Activated CD4-positive, alpha-beta T cell treated with anti-CD3 and anti-CD28 coated beads, Interleukin-2, Interleukin-4, amounts not matched to agents 100 ng/mL and 50 ng/mL, durations not matched to agents 16 hours and 8 hours (primary cell): ENCODE measurements at regions not wholly inside any gene's neighbourhood (a gene's known extent, or its start where the extent isn't known, plus 50 kb on each side); places are given as distances from the start of the nearest gene placed in this dataset.
"Not testable (repeated sequence)": the region's sequence is repeated elsewhere in the genome, so short reads cannot be mapped to it uniquely, and the experiment has no call there.

Experiments used
- DNase-seq: peaks from one replicate; pipeline ENCODE4 v3.0.0-alpha.2; 2020; ENCODE audit warnings: low spot score

DNA sequence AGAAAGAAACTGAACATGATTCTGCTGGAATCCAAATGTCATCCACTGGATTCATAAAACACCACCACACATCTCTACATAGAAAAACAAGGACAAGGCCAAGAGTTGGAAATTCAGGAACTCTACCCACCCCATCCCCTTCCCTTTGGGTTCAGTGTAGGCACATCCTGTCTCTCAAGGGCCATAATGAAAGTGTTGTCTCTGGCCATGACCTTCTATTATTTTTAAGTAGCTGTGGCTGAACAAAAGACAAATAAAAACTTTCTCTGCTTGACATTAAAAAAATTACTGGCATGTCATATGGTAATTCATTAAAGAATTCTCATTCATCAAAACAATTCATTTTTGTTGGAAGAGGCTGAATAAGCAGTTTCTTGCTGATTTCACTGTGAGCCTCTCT is 54.9 kb upstream of the ZBTB18 start:
- no peak for DNase-seq

DNA sequence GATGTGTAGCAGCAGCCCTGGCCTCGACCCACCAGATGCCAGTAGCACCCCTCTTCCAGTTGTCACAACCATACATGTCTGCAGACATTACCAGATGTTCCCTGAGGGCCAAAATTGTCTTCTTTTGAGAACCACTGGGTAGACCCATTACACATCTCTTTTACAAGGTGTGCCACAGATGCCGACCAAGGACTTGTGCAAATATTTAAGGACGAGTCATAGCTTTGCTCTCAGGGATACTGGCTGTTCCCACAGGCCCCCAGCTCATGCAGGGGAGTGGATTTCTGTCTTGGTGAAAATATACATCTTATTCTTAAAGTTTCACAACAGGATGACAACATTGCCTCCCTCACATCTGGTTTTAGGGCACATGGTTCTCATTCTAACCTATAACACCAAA is 59.4 kb upstream of the ZBTB18 start:
- no peak for DNase-seq

DNA sequence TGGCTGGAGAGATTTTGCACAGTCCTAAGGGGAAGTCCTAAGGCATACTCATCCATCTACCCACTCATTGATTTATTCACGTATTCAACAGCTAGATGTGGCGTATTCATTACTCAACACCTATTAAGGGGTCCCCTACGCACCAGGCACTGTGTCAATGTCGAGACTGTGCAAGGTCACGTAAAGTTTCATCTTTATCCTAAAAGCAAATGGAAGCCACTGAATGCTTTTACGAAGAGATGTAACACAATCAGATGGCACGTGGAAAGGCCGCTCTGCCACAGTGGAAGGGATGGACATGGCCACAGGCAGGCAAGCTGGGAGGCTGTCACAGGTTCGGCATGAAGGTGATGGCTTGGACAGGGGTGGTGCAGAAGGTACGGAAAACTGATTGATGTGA is 66.3 kb upstream of the ZBTB18 start:
- DNase-seq = no peak

DNA sequence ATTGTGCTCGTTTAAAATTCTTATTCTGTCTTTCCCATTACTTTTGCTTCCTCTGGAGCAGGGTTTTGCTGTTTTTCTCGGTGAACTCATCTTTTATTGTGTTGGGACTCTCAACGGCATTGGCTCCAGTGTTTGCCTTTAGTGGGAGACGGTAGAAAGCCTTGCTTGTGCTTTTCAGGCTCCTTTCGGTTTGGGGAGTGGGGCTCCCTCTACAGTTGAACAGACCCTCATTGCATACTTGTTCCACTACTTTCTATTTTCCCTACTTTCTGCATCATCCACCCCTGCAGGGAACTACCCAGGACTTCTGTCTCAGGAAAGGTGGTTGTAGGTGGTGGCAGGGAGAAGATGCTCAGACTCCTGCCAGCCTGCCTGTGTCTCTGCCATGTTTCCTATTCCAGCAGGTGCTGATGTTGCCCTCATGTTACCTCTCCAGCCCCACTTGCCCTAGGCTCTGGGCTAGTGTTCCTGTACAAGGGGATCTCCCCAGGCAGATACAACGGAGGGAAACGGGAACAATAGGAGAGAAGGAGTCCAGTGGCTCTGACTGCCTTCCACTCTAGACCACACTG is 68.5 kb upstream of the ZBTB18 start:
- DNase-seq = no peak

DNA sequence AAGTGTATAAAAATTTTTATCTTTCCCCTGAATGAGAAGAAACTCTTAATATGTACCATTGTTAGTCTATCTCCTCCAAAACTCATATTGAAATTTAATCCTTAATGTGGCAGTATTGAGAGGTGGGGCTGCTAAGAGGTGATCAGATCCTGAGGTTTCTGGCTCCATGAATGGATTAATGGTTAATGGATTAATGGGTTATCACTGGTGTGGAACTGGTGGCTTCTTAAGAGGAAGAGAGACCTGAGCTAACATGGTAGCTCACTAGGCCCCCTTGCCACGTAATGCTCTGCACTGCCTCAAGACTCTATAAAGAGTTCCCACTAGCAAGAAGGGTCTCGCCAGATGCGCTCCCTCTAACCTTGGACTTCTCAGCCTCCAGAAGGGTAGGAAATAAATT is 70.6 kb upstream of the ZBTB18 start:
- DNase-seq = no peak

DNA sequence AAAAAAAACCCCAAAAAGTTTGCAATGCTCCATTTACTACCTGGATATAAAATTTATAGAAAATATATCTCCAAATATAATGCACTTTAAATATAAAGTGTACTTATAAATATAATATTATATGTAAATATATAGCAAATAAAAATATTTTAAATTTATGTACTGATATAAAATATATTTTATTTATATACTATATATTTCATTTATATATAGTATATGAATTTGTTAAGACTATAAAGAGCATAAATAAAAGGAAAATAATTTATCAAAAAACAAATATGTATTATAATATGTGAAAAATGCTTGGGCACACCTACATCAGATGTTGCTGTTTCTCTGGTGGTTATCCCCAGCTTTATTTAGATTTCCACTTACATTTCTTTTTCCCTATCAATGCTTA is 71.0 kb upstream of the ZBTB18 start:
- DNase-seq = no peak

DNA sequence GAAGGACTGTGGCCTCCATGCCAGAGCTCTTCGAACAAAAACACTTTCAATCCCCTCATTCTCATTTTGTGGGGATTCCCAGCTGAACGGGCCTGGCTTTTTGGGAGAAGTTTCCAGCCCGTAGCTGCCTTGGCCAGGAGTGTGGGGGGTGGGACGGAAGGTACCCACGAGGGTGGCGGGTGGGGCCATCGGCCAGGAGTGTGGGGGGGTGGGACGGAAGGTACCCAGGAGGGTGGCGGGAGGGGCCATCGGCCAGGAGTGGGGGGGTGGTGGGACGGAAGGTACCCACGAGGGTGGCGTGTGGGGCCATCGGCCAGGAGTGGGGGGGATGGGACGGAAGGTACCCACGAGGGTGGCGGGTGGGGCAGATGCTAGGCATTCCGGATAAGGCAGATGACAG is 71.7 kb upstream of the ZBTB18 start:
- no peak for DNase-seq

DNA sequence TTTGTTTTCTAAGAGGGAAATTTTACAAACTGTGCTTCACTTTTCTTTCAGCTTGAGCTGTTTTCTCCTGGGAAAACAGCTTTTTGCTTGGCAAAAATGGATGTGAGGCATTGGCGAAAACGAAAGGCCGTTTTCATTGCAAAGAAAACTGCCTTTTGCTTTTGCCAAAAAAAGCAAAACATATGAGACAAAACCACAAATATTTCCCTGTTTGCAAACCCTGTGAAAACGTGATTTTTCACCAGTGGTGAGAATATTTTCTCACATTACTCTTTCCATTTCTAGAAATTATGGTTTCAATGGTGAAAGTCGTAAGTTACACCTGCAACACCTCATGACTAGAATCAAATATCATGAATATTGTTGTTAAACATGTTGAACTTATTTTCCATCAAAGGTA is 74.0 kb upstream of the ZBTB18 start:
- no peak for DNase-seq

DNA sequence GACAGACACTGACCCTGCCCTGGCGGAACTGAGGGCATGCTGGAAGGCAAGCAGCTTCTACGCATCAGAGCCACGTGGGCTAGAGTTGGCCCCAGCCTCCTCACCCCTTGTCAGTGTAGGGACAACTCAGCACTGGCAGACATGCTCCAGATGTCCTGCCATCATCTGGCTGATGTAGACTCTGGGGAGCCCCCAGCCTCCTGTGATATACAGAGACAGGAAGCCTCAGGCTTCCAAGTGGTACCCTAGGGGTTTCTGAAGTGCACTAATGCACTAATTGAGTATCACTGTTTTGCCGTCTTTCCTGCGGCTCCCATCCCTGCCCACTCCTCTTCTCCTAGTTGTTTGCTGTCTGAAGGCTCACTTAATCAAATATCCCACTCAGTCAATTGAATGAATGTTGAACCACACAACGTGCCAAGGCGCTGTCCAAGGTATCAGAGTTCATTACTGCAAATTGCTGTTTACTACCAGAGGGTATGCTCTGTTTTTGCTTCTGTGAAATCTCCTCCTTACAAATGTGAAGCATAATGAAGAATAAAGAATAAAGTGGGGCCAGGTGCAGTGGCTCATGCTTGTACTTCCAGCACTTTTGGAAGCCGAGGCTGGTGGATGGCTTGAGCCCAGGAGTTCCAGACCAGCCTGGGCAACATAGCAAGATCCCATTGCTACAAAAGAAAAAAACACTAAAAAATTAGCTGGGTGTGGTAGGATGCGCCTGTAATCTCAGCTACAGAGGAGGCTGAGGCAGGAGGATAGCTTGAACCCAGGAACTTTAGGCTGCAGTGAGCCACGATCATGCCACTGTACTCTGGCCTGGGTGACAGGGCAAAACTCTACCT is 76.4 kb upstream of the ZBTB18 start:
- no peak for DNase-seq

DNA sequence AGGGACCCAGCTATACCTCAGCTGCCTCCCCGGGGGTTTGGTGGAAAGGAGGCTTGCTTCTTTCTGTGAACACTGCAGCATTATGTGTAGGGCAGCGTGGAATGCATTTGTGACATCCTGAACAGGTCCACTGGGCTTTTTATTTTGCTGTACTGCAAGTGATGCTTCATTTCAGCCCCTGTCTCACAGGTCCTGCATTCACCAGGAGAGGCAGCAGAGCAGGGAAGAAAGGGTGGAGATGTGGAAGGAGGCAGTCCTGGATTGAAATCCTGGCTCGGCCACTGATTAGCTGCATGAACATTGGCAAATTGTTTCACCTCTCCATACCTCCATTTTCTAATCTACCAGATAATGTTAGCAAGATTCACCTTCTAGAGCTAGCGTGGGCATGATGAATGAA is 77.9 kb upstream of the ZBTB18 start:
- DNase-seq = no peak

DNA sequence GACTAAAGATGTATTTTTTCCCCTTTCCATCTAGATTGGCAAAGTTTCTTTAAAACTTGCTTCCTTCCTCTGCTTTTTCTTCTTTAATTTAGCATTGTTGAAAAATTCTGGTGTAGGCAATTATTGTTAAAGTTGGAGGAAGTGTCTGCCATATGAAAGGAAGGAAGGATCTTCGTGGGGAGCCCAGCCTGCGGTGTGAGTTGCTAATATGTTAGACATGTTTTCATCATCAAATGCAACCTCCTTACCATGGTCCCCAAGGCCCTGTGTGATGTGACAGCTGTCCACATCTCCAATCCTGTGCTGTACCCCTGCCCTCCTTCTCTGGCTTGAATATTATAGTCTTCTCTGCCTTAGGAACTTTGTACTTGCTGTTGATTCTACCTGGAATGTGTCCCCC is 81.0 kb upstream of the ZBTB18 start:
- no peak for DNase-seq

DNA sequence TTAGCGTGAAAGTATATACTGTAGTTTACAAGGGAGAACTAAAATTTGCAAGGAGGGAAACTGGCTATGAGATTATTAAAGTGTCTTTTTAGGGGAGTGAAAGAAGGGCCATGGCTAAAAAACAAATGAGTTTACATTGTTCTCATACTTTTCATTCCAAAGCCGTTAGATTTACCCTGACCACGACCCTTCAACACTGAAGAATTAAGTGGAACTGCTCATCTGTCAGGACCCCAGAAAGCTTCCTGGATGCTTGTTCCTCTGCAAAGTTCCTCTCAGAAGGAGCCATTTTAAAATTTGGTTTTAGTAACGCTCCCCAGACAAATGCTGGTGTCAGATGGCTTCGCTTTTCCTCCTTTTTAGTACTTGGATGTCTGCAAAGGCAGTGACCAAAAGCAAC is 82.7 kb upstream of the ZBTB18 start:
- DNase-seq = no peak

DNA sequence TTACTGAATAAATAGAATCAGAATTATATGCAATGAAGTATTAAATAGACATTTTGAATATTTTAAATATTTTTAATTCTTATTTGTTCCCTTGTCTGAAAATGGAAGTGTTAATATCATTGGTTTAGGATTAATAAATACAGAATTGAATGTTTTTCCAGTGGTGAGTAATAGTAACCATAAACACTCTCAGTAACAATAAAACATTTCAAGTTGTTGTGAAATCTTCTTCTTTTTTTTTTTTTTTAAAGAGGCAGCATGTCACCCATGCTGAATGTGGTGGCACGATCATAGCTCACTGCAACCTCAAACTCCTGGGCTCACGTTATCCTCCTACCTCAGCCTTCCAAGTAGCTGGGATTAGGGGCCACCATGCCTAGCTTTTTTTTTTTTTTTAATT is 86.2 kb upstream of the ZBTB18 start:
- DNase-seq = no peak

DNA sequence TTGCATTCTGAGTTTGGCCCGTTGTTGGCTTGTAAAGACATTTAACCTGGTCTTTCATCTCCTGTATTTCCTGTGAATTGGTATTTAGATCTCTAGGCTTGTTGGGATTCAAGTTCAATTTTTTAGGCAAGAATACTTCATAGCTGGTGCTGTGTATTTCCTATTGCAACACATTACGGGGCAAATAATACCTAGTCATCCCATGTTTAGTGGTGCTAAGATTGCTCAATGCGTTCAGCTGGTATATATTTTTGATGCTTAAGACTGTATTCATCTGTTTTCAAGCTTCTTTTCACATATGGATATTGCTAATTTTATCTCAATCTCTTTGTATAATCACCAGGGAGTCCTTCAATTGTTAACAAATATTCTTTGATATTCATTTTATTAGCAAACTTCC is 87.5 kb upstream of the ZBTB18 start:
- no peak for DNase-seq

DNA sequence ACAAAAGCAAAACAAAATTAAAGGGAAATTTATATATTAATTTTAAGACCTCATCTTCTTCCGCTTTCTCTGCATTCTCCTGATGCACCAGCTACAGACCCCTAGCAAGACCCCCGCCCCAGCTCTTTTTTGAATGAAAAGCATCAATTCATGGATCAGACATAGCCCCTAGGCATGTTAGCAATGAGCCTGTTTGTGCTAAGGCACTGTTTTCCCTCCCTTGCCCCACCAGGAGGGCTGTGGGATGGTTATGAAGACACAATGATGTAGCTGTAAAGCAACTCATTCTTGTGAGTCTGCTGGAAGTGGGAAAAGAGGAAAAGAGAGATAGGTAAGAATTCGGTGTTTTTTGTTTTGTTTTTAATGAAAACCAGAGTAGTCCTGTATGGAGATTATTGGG is 88.5 kb upstream of the ZBTB18 start:
- no peak for DNase-seq

DNA sequence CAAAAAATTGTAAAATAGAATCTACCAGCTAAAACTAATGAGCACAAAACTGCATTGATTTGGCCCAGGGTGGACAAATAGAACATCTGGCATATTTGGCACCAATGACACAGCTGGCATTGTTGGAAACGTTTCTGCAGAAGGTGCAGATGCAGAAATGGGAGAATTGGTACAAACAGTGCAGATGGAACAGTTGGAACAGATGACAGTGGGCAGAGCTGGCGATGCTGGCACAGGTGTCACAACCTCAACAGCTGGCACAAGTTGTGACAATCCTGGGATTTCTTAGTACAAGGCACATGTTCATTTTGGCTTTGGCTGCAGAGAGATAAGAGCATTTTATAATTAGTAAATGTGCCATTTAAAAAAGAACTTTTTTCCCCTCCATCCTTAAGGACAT is 91.1 kb upstream of the ZBTB18 start:
- no peak for DNase-seq

DNA sequence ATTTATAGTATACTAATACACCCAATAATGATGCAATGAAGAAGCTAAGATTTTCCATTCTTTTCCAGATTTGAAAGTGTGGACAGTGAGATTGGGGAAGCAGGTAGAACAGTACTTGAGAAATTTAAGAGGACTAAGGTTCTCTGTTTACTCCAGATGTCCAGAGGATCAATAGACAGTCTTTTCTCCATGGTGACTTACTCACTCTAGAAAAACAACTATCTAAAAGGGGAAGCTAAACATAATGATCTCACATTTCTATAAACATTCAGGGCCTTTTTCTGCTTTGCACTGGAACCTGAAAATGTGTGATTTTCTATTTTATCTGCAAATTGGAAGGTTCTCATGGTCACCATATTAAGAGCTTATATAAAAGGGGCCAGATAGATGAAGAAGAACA is 93.9 kb upstream of the ZBTB18 start:
- DNase-seq = no peak

DNA sequence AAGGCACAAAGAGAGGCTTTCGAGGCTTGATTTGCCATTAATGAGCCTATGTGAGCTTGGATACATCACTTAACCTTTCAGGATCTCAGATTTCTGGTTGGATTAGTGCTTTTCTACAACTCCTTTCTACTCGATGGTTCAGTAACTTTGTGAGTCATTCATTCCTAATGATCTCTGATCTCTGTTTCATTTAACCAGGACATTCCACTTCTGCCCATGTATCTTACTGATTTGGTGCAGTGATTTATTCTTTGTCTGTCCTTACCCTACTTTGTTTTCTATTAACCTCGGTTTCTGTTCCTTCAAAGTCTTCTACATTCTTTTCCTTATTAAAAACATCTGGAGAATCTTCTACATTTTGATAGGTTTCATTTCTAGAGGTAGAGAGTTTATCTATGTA is 94.6 kb upstream of the ZBTB18 start:
- no peak for DNase-seq

DNA sequence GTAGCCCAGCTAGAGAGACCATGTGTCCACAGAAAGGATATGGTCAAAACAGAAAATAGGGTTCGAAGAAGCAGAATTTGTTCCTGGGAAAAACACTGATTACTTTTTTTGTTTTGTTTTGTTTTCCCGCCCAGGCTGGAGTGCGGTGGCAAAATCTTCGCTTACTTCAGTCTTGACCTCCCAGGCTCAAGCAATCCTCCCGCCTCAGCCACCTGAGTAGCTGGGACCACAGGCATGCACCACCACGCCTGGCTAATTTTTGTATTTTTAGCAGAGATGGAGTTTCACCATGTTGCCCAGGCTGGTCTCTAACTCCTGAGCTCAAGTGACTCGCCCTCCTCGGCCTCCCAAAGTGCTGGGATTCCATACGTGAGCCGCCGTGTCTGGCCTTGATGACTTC is 99.9 kb upstream of the ZBTB18 start:
- not testable (repeated sequence) for DNase-seq

DNA sequence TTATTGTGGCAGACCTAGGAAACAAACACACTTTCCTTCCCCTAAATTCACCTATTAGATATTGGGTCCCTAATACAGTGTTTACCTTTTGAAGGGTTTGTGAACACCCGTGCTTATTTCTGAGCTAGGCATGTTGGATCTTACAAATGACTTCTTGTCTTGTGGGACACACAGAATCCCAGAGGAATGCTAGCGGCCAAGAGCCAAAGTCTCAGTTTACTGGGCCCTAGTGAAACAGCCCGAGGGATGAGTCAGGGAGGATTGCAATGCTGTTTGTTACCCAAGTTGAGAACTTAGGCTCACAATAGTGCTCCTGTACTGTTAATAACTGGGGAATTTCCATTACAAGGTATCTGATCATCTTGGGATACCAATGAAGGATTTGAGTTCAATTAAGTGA is 100.1 kb upstream of the AKT3 start:
- DNase-seq = no peak

DNA sequence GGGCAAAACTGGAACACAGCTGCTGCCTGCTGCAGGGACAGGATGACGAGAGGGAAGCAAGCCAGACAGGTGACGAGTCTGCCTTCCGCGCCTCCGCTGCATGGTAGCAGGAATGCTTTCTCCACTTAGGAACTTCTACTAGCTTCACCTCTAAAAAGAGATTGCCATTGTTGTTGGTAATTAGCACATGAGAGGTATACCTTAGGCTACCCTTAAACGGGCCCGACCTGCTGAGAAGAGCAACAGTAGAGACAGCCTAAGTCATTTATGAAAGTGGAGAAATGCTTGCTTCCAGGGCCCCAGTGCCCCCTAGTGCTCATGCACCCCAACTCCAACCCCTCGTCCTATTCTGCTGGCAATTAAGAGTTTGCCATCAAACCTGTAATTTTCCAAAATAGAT is 96.9 kb upstream of the AKT3 start:
- DNase-seq = peak; percentile 6

DNA sequence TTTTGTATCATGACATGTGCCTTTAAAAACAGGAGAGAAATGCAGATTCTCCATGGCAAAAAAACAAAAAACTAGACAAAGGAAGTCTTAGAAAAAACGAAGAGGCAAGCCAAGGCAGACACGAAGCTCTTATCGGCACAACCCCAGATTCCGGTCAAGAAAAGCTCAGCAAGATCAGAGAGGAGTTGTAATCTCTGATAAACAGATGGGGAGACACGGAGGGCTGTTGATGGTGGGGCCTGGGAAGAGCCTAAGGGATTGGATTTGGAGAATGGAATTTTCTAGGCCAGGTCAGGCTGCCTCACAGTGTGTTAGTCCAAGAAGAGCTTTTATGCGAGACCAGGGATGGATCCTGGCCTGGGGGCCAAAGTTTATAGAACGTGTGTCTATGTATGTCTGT is 96.2 kb upstream of the AKT3 start:
- DNase-seq = no peak

DNA sequence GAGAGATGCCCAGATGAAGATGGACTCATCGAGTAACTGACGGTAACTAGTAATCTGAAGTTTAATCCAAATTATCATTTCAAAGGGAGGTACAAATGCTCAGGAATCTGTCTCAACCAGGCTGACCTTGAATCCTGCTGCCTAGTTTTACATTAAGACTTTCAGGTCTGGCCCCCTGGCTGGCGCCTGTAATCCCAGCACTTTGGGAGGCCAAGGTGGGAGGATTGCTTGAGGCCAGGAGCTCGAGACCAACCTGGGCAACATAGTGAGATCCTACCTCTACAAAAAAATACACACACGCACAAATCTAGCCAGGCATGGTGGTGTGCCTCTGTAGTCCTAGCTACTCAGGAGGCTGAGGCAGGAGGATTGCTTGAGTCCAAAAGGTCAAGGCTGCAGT is 95.7 kb upstream of the AKT3 start:
- no peak for DNase-seq
